GM21786 (cell line): ENCODE measurements at regions not wholly inside any gene's neighbourhood (a gene's known extent, or its start where the extent isn't known, plus 50 kb on each side); places are given as distances from the start of the nearest gene placed in this dataset.
"Not testable (repeated sequence)": the region's sequence is repeated elsewhere in the genome, so short reads cannot be mapped to it uniquely, and the experiment has no call there.

Source experiments
- ATAC-seq: cut with Tn5 transposase; IDR thresholded peaks from one replicate; pipeline ENCODE4 v1.9.1; 2021; ENCODE audit not compliant: unreplicated experiment

GRCh38 chr4:20062054-20062453 lies 189.7 kb upstream of the SLIT2 start:
- no peak for ATAC-seq

- no peak for ATAC-seq
Observed at GRCh38 chr4:20050768-20051167, 200.9 kb upstream of the SLIT2 start.

- ATAC-seq = no peak
Observed at GRCh38 chr4:20049889-20050288, 201.8 kb upstream of the SLIT2 start.

- no peak for ATAC-seq
Observed at GRCh38 chr4:20046931-20047677, 204.6 kb upstream of the SLIT2 start.

GRCh38 chr4:20046179-20046578 lies 205.5 kb upstream of the SLIT2 start:
- no peak for ATAC-seq

GRCh38 chr4:20044966-20045365 lies 206.7 kb upstream of the SLIT2 start:
- ATAC-seq = no peak

- no peak for ATAC-seq
Observed at GRCh38 chr4:20044502-20044911, 207.2 kb upstream of the SLIT2 start.

GRCh38 chr4:20043991-20044390 lies 207.7 kb upstream of the SLIT2 start:
- no peak for ATAC-seq

- ATAC-seq = no peak
Observed at GRCh38 chr4:20042769-20043168, 208.9 kb upstream of the SLIT2 start.

GRCh38 chr4:20041839-20042407 lies 209.8 kb upstream of the SLIT2 start:
- ATAC-seq = no peak

- ATAC-seq = no peak
Observed at GRCh38 chr4:20037745-20038144, 214.0 kb upstream of the SLIT2 start.

- no peak for ATAC-seq
Observed at GRCh38 chr4:20030108-20030507, 221.6 kb upstream of the SLIT2 start.

- ATAC-seq = no peak
Observed at GRCh38 chr4:20028645-20029044, 223.1 kb upstream of the SLIT2 start.

GRCh38 chr4:20026456-20026855 lies 225.2 kb upstream of the SLIT2 start:
- no peak for ATAC-seq

GRCh38 chr4:20022471-20022870 lies 229.2 kb upstream of the SLIT2 start:
- no peak for ATAC-seq

- no peak for ATAC-seq
Observed at GRCh38 chr4:20020056-20020455, 231.6 kb upstream of the SLIT2 start.

- ATAC-seq = no peak
Observed at GRCh38 chr4:20019310-20020015, 232.2 kb upstream of the SLIT2 start.

- no peak for ATAC-seq
Observed at GRCh38 chr4:20017777-20018115, 234.0 kb upstream of the SLIT2 start.

- no peak for ATAC-seq
Observed at GRCh38 chr4:20017070-20017776, 234.5 kb upstream of the SLIT2 start.

GRCh38 chr4:20015636-20016224 lies 236.0 kb upstream of the SLIT2 start:
- ATAC-seq = no peak

- ATAC-seq = not testable (repeated sequence)
Observed at GRCh38 chr4:20003836-20004558, 247.7 kb upstream of the SLIT2 start.
